Naive B cell (primary cell): ENCODE measurements at regions not wholly inside any gene's neighbourhood (a gene's known extent, or its start where the extent isn't known, plus 50 kb on each side); places are given as distances from the start of the nearest gene placed in this dataset.

Experiments used
- ATAC-seq, 2 donors: fragments of 150-1000 bp; cut with Tn5 transposase; 2 replicates each; pipeline ENCODE4 v1.10.0; 2021; ENCODE audit warnings: low read depth in 2 of 2, mild to moderate bottlenecking in 2 of 2, moderate library complexity in 2 of 2
- DNase-seq: peaks from one replicate; pipeline ENCODE4 v3.0.0; 2022
- H3K27ac Mint-ChIP-seq, 6 donors: one replicate each; pipeline ENCODE4 v1.8.0; 2020 to 2022; ENCODE audit warnings: mild to moderate bottlenecking in 6 of 6, mixed read lengths in 6 of 6, moderate library complexity in 5 of 6, inconsistent platforms in 2 of 6
- H3K27me3 Mint-ChIP-seq, 3 donors: one replicate each; pipeline ENCODE4 v1.8.0; 2021 to 2022; ENCODE audit warnings: mixed read lengths in 3 of 3, mild to moderate bottlenecking in 1 of 3
- H3K36me3 Mint-ChIP-seq, 2 donors: one replicate each; pipeline ENCODE4 v1.8.0; 2020 to 2022; ENCODE audit warnings: mixed read lengths in 2 of 2, inconsistent platforms in 1 of 2, mild to moderate bottlenecking in 1 of 2
- H3K4me1 Mint-ChIP-seq, 3 donors: one replicate each; pipeline ENCODE4 v1.8.0; 2020 to 2022; ENCODE audit warnings: mixed read lengths in 3 of 3, inconsistent platforms in 1 of 3, mild to moderate bottlenecking in 1 of 3, moderate library complexity in 1 of 3
- H3K4me3 Mint-ChIP-seq, 8 donors: one replicate each; pipeline ENCODE4 v1.8.0; 2020 to 2022; ENCODE audit warnings: mild to moderate bottlenecking in 8 of 8, mixed read lengths in 8 of 8, moderate library complexity in 8 of 8, inconsistent platforms in 2 of 8
- H3K9me3 Mint-ChIP-seq, 7 donors: one replicate each; pipeline ENCODE4 v1.8.0; 2020 to 2022; ENCODE audit warnings: mixed read lengths in 7 of 7, mild to moderate bottlenecking in 5 of 7, inconsistent platforms in 2 of 7, moderate library complexity in 1 of 7

GRCh38 chr7:116441534-116441933, 58.0 kb upstream of the CAV2 start:
- H3K4me1 Mint-ChIP-seq: no peaks in the 10 kb centered on the region
- no peaks in the 10 kb centered on the region for H3K9me3 Mint-ChIP-seq
- H3K27me3 Mint-ChIP-seq: peaks cover 7 to 15% (median 9%) of the 10 kb centered on the region in 3 donors
- H3K36me3 Mint-ChIP-seq: no peaks in the 10 kb centered on the region
- no peak overlapping the region for H3K27ac Mint-ChIP-seq
- ATAC-seq (no peak), DNase-seq (no peak)
- H3K4me3 Mint-ChIP-seq: no peak overlapping the region

DNA sequence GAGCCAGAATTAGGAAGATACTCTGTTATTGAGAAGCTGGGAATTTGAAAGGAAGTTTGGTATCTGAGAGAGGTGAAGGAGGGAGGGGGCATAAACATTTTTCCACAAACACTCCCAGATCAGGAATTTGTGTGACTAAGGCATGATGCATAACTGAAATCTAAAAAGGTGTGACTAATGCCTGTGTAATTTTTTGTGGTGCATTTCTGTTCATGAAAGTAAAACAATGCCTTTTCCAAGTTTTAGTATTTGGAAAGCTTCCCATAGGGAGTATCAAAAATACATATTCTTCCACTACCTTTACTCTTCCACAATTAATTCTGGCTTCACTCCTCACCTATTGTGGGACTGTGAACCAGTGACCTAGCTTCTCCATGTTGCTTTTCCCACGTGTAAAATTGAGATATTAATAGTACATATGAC, 56.4 kb upstream of the CAV2 start:
- H3K27ac Mint-ChIP-seq: no peak overlapping the region
- H3K4me3 Mint-ChIP-seq: no peak overlapping the region
- H3K27me3 Mint-ChIP-seq: peaks cover 9 to 20% (median 11%) of the 10 kb centered on the region in 3 donors
- H3K36me3 Mint-ChIP-seq: no peaks in the 10 kb centered on the region
- no peaks in the 10 kb centered on the region for H3K9me3 Mint-ChIP-seq
- ATAC-seq: no peak
- DNase-seq: no peak
- no peaks in the 10 kb centered on the region for H3K4me1 Mint-ChIP-seq

- DNase-seq (no peak), ATAC-seq (no peak)
- no peak overlapping the region for H3K27ac Mint-ChIP-seq
- no peaks in the 10 kb centered on the region for H3K9me3 Mint-ChIP-seq
- H3K27me3 Mint-ChIP-seq: peaks cover 9 to 20% (median 11%) of the 10 kb centered on the region in 3 donors
- H3K36me3 Mint-ChIP-seq: no peaks in the 10 kb centered on the region
- H3K4me3 Mint-ChIP-seq: no peak overlapping the region
- no peaks in the 10 kb centered on the region for H3K4me1 Mint-ChIP-seq
These were observed 55.9 kb upstream of the CAV2 start for GRCh38 chr7:116443646-116444045.

- Mint-ChIP-seq H3K27ac (no peak overlapping the region), H3K9me3 (no peaks in the 10 kb centered on the region), H3K36me3 (no peaks in the 10 kb centered on the region), H3K4me3 (no peak overlapping the region), H3K27me3 (peaks cover 11 to 32% (median 14%) of the 10 kb centered on the region in 3 donors), H3K4me1 (no peaks in the 10 kb centered on the region)
- no peak for DNase-seq
- no peak for ATAC-seq
These were observed 53.9 kb upstream of the CAV2 start for GRCh38 chr7:116445447-116446211.

DNA sequence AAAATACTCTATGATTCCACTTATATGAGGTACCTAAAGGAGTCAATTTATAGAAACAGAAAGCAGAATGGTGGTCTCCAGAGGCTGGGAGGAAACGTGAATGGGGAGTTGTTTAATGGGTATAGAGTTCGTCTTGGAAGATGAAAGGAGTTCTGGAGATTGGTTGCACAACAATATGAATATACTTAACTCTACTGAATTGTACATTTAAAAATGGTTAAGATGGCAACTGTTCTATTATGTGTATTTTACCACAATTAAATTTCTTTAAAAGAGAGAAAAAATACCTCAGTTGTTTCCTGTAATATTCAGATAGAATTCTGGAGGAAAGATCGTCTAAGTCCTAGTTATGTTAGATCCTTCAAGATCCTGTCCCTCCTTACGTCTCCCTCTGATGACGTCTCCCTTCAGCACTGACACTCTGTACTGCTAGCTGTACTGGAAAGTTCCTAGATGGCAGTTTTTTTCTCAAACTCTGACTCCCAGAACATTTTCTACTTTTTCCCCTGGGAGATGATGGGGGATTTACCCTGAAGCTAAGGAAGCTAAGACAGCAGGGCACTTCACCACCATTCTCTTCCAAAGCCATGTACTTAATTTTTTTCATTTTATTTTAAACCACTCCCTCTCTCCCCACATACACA, 53.2 kb upstream of the CAV2 start:
- Mint-ChIP-seq H3K36me3 (no peaks in the 10 kb centered on the region), H3K4me3 (no peak overlapping the region), H3K9me3 (no peaks in the 10 kb centered on the region), H3K4me1 (no peaks in the 10 kb centered on the region), H3K27me3 (peaks cover 11 to 32% (median 14%) of the 10 kb centered on the region in 3 donors), H3K27ac (no peak overlapping the region)
- no peak for ATAC-seq
- DNase-seq: no peak

GRCh38 chr7:116447436-116447835, 52.1 kb upstream of the CAV2 start:
- Mint-ChIP-seq H3K4me1 (no peaks in the 10 kb centered on the region), H3K36me3 (no peaks in the 10 kb centered on the region), H3K4me3 (no peak overlapping the region), H3K9me3 (no peaks in the 10 kb centered on the region), H3K27me3 (peaks cover 11 to 32% (median 14%) of the 10 kb centered on the region in 3 donors), H3K27ac (no peak overlapping the region)
- DNase-seq (no peak), ATAC-seq (no peak)

DNA sequence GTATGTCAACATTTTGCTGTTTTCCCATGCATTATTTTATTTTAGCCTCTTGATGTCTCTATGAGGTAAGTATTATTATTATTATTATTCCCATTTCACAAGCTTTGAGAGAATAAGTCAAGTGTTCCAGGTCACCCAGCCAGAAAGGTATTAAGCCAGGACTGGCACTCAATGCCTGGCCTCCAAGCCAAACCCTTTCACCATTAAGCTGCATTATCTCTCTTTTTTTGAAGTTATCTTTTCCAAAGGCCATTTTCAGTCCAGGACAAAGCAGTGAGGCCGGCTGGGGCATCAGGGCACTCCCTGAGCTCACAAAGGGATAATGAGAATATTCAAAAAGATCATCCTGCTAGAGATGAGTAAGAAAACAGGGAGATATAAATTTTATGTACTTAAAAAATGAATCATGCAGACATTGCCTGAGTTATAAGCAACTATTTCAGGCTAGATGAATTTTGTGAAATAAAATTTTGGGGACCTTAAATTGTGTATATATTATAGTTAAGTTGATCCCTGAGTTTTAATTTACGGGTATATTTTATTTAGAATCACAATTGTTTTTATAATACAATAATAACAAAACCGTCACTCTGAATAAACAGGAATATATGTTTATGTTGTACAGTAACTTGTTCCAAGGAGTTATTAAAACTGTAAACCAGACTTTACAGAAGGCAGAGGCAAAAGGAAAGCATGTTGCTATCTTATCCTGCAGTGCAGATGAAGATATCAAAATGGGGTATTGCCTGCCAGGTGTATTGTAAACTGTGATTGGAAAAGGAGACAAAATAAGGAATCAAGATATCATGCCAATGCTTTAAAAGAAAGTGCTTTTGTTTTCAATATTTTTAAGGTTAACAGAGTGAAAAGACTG, 51.3 kb upstream of the CAV2 start:
- no peak for DNase-seq
- no peaks in the 10 kb centered on the region for H3K9me3 Mint-ChIP-seq
- H3K36me3 Mint-ChIP-seq: no peaks in the 10 kb centered on the region
- H3K4me3 Mint-ChIP-seq: no peak overlapping the region
- peaks cover 11 to 32% (median 14%) of the 10 kb centered on the region in 3 donors for H3K27me3 Mint-ChIP-seq
- H3K4me1 Mint-ChIP-seq: no peaks in the 10 kb centered on the region
- ATAC-seq: no peak
- H3K27ac Mint-ChIP-seq: no peak overlapping the region

- Mint-ChIP-seq H3K9me3 (no peaks in the 10 kb centered on the region), H3K4me1 (no peaks in the 10 kb centered on the region), H3K27ac (no peak overlapping the region), H3K36me3 (no peaks in the 10 kb centered on the region), H3K27me3 (peaks cover 8 to 28% (median 8%) of the 10 kb centered on the region in 3 donors), H3K4me3 (no peak overlapping the region)
- ATAC-seq: no peak
- DNase-seq: no peak
These were observed 50.1 kb upstream of the CAV2 start for GRCh38 chr7:116449441-116449840.
